ENCODE measurements at regions not wholly inside any gene's neighbourhood (a gene's known extent, or its start where the extent isn't known, plus 50 kb on each side); places are given as distances from the start of the nearest gene placed in this dataset.

DNA sequence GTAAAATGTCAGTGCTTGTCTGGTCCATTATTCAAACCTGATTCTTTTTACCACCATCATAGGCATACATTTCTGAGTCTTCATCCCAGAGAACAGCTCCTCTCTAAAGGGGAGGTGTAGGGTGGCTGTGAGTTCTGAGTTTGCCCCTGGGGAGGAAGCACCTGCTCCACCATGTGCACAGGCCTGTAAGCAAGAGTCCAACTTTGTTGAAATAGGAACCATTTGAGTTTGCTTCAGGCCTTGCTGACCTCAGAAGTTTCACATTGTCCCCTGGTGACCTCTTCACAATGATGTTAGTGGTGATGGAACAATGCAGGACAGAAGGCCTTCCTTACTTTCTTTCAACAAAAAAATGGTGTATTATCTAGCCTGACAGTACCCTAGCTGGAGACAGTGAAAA lies 54.6 kb upstream of the TOP3B start:
- Histone ChIP-seq H3K4me3 (replicated peaks; ENCODE audit: insufficient read depth, low read length) (no peak overlapping the region), H3K27ac (replicated peaks) (no peak overlapping the region), H3K27me3 (ENCODE audit: insufficient read depth, poor library complexity, severe bottlenecking) (no peaks in the 10 kb centered on the region)
- DNase-seq (ENCODE audit: low read depth in 1 of 2, low spot score in 1 of 2), result no peak
- TF ChIP-seq POLR2AphosphoS5 (IDR thresholded peaks at IDR 0.05; ENCODE audit: low read depth) (no peak), SPI1 (IDR thresholded peaks at IDR 0.05; ENCODE audit: borderline replicate concordance, low read depth) (no peak), GABPA (IDR thresholded peaks at IDR 0.05; ENCODE audit: low read depth) (no peak)
- TF ChIP-seq, protein P1, sequence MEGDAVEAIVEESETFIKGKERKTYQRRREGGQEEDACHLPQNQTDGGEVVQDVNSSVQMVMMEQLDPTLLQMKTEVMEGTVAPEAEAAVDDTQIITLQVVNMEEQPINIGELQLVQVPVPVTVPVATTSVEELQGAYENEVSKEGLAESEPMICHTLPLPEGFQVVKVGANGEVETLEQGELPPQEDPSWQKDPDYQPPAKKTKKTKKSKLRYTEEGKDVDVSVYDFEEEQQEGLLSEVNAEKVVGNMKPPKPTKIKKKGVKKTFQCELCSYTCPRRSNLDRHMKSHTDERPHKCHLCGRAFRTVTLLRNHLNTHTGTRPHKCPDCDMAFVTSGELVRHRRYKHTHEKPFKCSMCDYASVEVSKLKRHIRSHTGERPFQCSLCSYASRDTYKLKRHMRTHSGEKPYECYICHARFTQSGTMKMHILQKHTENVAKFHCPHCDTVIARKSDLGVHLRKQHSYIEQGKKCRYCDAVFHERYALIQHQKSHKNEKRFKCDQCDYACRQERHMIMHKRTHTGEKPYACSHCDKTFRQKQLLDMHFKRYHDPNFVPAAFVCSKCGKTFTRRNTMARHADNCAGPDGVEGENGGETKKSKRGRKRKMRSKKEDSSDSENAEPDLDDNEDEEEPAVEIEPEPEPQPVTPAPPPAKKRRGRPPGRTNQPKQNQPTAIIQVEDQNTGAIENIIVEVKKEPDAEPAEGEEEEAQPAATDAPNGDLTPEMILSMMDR (IDR thresholded peaks at IDR 0.05; ENCODE audit: insufficient read depth, low read length), result no peak
- TF ChIP-seq, protein P2, sequence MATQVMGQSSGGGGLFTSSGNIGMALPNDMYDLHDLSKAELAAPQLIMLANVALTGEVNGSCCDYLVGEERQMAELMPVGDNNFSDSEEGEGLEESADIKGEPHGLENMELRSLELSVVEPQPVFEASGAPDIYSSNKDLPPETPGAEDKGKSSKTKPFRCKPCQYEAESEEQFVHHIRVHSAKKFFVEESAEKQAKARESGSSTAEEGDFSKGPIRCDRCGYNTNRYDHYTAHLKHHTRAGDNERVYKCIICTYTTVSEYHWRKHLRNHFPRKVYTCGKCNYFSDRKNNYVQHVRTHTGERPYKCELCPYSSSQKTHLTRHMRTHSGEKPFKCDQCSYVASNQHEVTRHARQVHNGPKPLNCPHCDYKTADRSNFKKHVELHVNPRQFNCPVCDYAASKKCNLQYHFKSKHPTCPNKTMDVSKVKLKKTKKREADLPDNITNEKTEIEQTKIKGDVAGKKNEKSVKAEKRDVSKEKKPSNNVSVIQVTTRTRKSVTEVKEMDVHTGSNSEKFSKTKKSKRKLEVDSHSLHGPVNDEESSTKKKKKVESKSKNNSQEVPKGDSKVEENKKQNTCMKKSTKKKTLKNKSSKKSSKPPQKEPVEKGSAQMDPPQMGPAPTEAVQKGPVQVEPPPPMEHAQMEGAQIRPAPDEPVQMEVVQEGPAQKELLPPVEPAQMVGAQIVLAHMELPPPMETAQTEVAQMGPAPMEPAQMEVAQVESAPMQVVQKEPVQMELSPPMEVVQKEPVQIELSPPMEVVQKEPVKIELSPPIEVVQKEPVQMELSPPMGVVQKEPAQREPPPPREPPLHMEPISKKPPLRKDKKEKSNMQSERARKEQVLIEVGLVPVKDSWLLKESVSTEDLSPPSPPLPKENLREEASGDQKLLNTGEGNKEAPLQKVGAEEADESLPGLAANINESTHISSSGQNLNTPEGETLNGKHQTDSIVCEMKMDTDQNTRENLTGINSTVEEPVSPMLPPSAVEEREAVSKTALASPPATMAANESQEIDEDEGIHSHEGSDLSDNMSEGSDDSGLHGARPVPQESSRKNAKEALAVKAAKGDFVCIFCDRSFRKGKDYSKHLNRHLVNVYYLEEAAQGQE (IDR thresholded peaks at IDR 0.05; ENCODE audit: insufficient replicate concordance, low read depth), result no peak

DNA sequence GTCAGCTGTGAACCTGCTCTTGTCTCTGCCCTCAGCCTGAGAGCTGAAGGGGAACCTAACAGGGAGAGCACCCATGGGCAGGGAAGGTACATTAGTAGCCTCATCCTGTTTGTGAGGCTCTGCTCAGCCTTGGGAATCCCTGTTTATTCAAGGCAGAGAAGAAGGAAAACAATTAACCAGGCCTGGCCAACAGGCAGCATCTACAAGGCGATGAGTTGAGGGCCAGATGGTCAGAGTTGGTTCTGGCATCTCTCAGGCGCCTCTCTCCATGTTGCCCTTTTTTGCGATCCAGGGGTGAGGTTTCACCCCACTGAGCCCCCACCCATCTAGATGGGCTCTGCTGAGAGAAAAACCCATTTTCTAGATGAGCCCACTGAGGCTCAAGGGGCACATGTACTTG lies 54.0 kb upstream of the TOP3B start:
- H3K27me3 ChIP-seq (ENCODE audit: insufficient read depth, poor library complexity, severe bottlenecking), result no peaks in the 10 kb centered on the region
- no peak overlapping the region for H3K27ac ChIP-seq (replicated peaks)
- TF ChIP-seq SPI1 (IDR thresholded peaks at IDR 0.05; ENCODE audit: borderline replicate concordance, low read depth) (no peak), GABPA (IDR thresholded peaks at IDR 0.05; ENCODE audit: low read depth) (no peak), POLR2AphosphoS5 (IDR thresholded peaks at IDR 0.05; ENCODE audit: low read depth) (no peak)
- TF ChIP-seq, protein P1 (IDR thresholded peaks at IDR 0.05; ENCODE audit: insufficient read depth, low read length), result no peak
- TF ChIP-seq, protein P2 (IDR thresholded peaks at IDR 0.05; ENCODE audit: insufficient replicate concordance, low read depth), result no peak
- H3K4me3 ChIP-seq (replicated peaks; ENCODE audit: insufficient read depth, low read length), result no peak overlapping the region
- DNase-seq (ENCODE audit: low read depth in 1 of 2, low spot score in 1 of 2), result no peak

DNA sequence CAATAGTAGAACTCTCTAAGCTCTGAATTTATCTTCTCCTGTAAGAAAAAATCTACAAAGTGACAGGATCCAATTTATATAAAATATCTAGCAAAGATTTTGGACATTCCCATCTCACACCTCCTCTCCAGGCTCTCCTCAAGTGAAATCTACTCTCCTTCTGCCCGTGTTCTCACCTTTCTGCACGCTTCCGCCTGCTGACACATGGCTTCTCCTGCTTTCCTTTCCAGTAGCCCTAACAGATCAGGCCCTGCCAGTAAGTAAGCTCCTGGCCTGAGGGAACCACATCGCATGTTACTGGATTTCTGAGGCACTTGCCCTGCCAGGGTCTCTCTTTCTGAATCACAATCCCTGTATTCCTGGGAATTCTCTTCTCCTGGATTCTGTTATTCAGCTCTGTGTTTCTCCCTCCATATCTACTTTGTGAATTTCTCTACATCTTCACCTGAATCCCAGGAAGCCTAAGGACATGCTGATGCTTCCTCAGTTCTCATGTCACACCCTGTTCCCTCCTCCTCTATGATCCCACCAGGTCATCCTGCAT lies 53.3 kb upstream of the TOP3B start:
- Histone ChIP-seq H3K27ac (replicated peaks) (no peak overlapping the region), H3K27me3 (ENCODE audit: insufficient read depth, poor library complexity, severe bottlenecking) (no peaks in the 10 kb centered on the region), H3K4me3 (replicated peaks; ENCODE audit: insufficient read depth, low read length) (no peak overlapping the region)
- DNase-seq (ENCODE audit: low read depth in 1 of 2, low spot score in 1 of 2), result no peak
- TF ChIP-seq, protein P2 (IDR thresholded peaks at IDR 0.05; ENCODE audit: insufficient replicate concordance, low read depth), result no peak
- TF ChIP-seq POLR2AphosphoS5 (IDR thresholded peaks at IDR 0.05; ENCODE audit: low read depth), result no peak
- TF ChIP-seq, protein P1 (IDR thresholded peaks at IDR 0.05; ENCODE audit: insufficient read depth, low read length), result no peak
- no peak for TF ChIP-seq GABPA (IDR thresholded peaks at IDR 0.05; ENCODE audit: low read depth)
